ENCODE measurements at regions not wholly inside any gene's neighbourhood (a gene's known extent, or its start where the extent isn't known, plus 50 kb on each side); places are given as distances from the start of the nearest gene placed in this dataset.

DNA sequence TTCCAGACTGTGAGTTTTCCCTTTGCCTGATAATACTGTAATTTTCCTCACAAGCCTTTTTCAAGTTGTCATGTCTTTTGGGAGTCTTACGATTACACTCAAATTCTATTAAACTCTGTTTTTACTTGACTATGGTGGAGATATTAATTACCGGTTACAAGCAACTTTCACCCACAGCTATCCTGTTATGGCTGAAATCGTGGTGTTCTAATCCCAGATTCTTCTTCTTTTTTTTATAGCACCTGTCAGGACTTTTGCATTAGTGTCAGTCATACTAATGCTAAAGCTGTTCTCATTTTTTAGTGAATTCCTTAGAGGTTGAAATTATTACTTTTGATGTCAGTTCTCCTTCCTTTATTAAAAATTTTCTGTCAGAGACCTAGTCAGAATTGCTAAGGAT lies 187.8 kb upstream of the CSNK1A1L start:
- no peak for TF ChIP-seq MAX (IDR thresholded peaks at IDR 0.05)
- no peak for TF ChIP-seq TAF1 (IDR thresholded peaks at IDR 0.05; ENCODE audit: low read depth)
- TF ChIP-seq YY1 (IDR thresholded peaks at IDR 0.05; ENCODE audit: low read depth) = no peak
- no peak for TF ChIP-seq EP300 (IDR thresholded peaks at IDR 0.05; ENCODE audit: borderline replicate concordance)

All from Ishikawa (cell line).